CD4-positive, alpha-beta memory T cell (primary cell): ENCODE measurements at regions not wholly inside any gene's neighbourhood (a gene's known extent, or its start where the extent isn't known, plus 50 kb on each side); places are given as distances from the start of the nearest gene placed in this dataset.

ENCODE experiments used
- CTCF ChIA-PET: fragments of 350-600 bp; sonication (Branson Sonifier 250); formaldehyde crosslinking; loops from one replicate; lab custom pipeline; 2021; ENCODE audit warnings: inconsistent platforms; ENCODE audit not compliant: partially characterized antibody; lab: Charles Lee
- POLR2A ChIA-PET: fragments of 350-600 bp; sonication (Branson Sonifier 250); formaldehyde crosslinking; loops from one replicate; lab custom pipeline; 2021; ENCODE audit not compliant: partially characterized antibody; lab: Charles Lee
- DNase-seq, 5 donors: peaks; one replicate each; pipeline versions ENCODE4 v3.0.0 to v3.0.0-alpha.2; 2020 to 2022; ENCODE audit warnings: mixed read lengths in 1 of 5
- H3K27ac ChIP-seq: one replicate; pipeline ENCODE4 v1.7.0; 2013; ENCODE audit warnings: low read depth, low read length
- H3K27me3 ChIP-seq: 2 replicates; pipeline ENCODE4 v1.7.0; 2013; ENCODE audit warnings: mild to moderate bottlenecking, low read length, moderate library complexity; ENCODE audit not compliant: insufficient read depth
- H3K36me3 ChIP-seq: 2 replicates; pipeline ENCODE4 v1.7.0; 2013; ENCODE audit warnings: mild to moderate bottlenecking, low read length, moderate library complexity; ENCODE audit not compliant: insufficient read depth
- H3K4me1 ChIP-seq: 2 replicates; pipeline ENCODE4 v1.7.0; 2013; ENCODE audit warnings: mild to moderate bottlenecking, low read length, moderate library complexity; ENCODE audit not compliant: insufficient read depth
- H3K4me3 ChIP-seq, 2 donors: one replicate each; pipeline ENCODE4 v1.7.0; 2013; ENCODE audit warnings: low read length in 2 of 2, mild to moderate bottlenecking in 1 of 2
- H3K9me3 ChIP-seq, 2 donors: one replicate each; pipeline ENCODE4 v1.7.0; 2013; ENCODE audit warnings: low read length in 2 of 2, control low read depth in 1 of 2; ENCODE audit not compliant: control insufficient read depth in 1 of 2
- H3K27ac Mint-ChIP-seq, 7 donors: one replicate each; pipeline ENCODE4 v1.8.0; 2020 to 2021; ENCODE audit warnings: mixed read lengths in 7 of 7, mild to moderate bottlenecking in 6 of 7, inconsistent platforms in 3 of 7, moderate library complexity in 3 of 7
- H3K27me3 Mint-ChIP-seq, 2 donors: one replicate each; pipeline ENCODE4 v1.8.0; 2020 to 2021; ENCODE audit warnings: mixed read lengths in 2 of 2
- H3K36me3 Mint-ChIP-seq, 2 donors: one replicate each; pipeline ENCODE4 v1.8.0; 2020 to 2021; ENCODE audit warnings: mixed read lengths in 2 of 2, inconsistent platforms in 1 of 2, mild to moderate bottlenecking in 1 of 2
- H3K4me1 Mint-ChIP-seq, 4 donors: one replicate each; pipeline ENCODE4 v1.8.0; 2020 to 2021; ENCODE audit warnings: mixed read lengths in 4 of 4, mild to moderate bottlenecking in 1 of 4
- H3K4me3 Mint-ChIP-seq, 8 donors: one replicate each; pipeline ENCODE4 v1.8.0; 2020 to 2021; ENCODE audit warnings: mixed read lengths in 8 of 8, mild to moderate bottlenecking in 7 of 8, moderate library complexity in 6 of 8, inconsistent platforms in 3 of 8
- H3K9me3 Mint-ChIP-seq, 8 donors: one replicate each; pipeline ENCODE4 v1.8.0; 2020 to 2021; ENCODE audit warnings: mixed read lengths in 8 of 8, mild to moderate bottlenecking in 5 of 8, inconsistent platforms in 3 of 8, moderate library complexity in 1 of 8
- intact Hi-C: fragments of 100-400 bp; cut with micrococcal nuclease; formaldehyde crosslinking; loops from one replicate; pipeline ENCODE4 v1.15.1; 2023

GRCh38 chr11:13114566-13115379 is 105.7 kb downstream of the RASSF10 start:
- no peaks in the 10 kb centered on the region for H3K36me3 Mint-ChIP-seq
- POLR2A ChIA-PET: no interaction called here
- peaks cover 17 to 19% of the 10 kb centered on the region in 2 donors for H3K27me3 Mint-ChIP-seq
- no peak overlapping the region for H3K4me3 Mint-ChIP-seq
- Histone ChIP-seq H3K9me3 (no peaks in the 10 kb centered on the region), H3K4me3 (no peak overlapping the region), H3K36me3 (no peaks in the 10 kb centered on the region), H3K4me1 (no peaks in the 10 kb centered on the region), H3K27ac (no peak overlapping the region), H3K27me3 (no peaks in the 10 kb centered on the region)
- H3K27ac Mint-ChIP-seq: no peak overlapping the region
- no peak for DNase-seq
- intact Hi-C loops: no loop called here
- H3K9me3 Mint-ChIP-seq: no peaks in the 10 kb centered on the region
- H3K4me1 Mint-ChIP-seq: no peaks in the 10 kb centered on the region
- CTCF ChIA-PET: no interaction called here

GRCh38 chr11:13115380-13115675 is 106.2 kb downstream of the RASSF10 start:
- intact Hi-C loops: no loop called here
- H3K4me3 ChIP-seq: no peak overlapping the region
- Mint-ChIP-seq H3K4me1 (no peaks in the 10 kb centered on the region), H3K4me3 (no peak overlapping the region), H3K9me3 (no peaks in the 10 kb centered on the region), H3K27ac (no peak overlapping the region), H3K36me3 (no peaks in the 10 kb centered on the region), H3K27me3 (peaks cover 19% of the 10 kb centered on the region in 2 donors)
- H3K27ac ChIP-seq: no peak overlapping the region
- DNase-seq: no peak
- no peaks in the 10 kb centered on the region for H3K27me3 ChIP-seq
- CTCF ChIA-PET: no interaction called here
- H3K4me1 ChIP-seq: no peaks in the 10 kb centered on the region
- H3K36me3 ChIP-seq: no peaks in the 10 kb centered on the region
- POLR2A ChIA-PET: no interaction called here
- no peaks in the 10 kb centered on the region for H3K9me3 ChIP-seq

GRCh38 chr11:13116491-13116890 is 107.4 kb downstream of the RASSF10 start:
- Histone ChIP-seq H3K36me3 (no peaks in the 10 kb centered on the region), H3K9me3 (no peaks in the 10 kb centered on the region), H3K4me3 (no peak overlapping the region), H3K27me3 (no peaks in the 10 kb centered on the region), H3K4me1 (no peaks in the 10 kb centered on the region), H3K27ac (no peak overlapping the region)
- intact Hi-C loops: no loop called here
- Mint-ChIP-seq H3K9me3 (no peaks in the 10 kb centered on the region), H3K4me3 (no peak overlapping the region), H3K27me3 (peaks cover 19 to 24% of the 10 kb centered on the region in 2 donors), H3K27ac (no peak overlapping the region), H3K4me1 (no peaks in the 10 kb centered on the region), H3K36me3 (no peaks in the 10 kb centered on the region)
- CTCF ChIA-PET: no interaction called here
- POLR2A ChIA-PET: no interaction called here
- no peak for DNase-seq

DNA sequence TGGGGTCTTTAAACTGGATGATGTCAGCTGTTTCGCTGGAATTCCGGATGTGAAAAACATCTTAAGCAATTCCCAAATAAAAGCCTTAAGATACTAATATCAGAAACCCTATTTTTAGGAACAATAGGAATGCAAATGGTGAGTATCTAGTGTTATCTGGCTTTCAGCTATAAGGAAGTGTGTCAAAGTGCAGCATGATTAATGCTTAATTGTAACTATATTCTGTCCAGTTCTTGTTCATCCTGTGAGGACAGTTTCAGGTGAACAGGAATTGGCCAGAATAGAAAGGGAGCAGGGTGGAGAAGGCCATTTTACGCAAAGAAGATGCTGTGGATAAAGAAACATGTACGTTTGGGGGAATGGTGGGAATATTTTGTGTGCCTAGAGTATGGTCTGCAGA is 108.2 kb downstream of the RASSF10 start:
- Histone ChIP-seq H3K36me3 (no peaks in the 10 kb centered on the region), H3K27me3 (no peaks in the 10 kb centered on the region), H3K4me1 (no peaks in the 10 kb centered on the region), H3K4me3 (no peak overlapping the region), H3K27ac (no peak overlapping the region), H3K9me3 (no peaks in the 10 kb centered on the region)
- CTCF ChIA-PET: no interaction called here
- no peak for DNase-seq
- POLR2A ChIA-PET: no interaction called here
- intact Hi-C loops: no loop called here
- no peak overlapping the region for H3K27ac Mint-ChIP-seq
- no peaks in the 10 kb centered on the region for H3K4me1 Mint-ChIP-seq
- H3K36me3 Mint-ChIP-seq: no peaks in the 10 kb centered on the region
- H3K27me3 Mint-ChIP-seq: peaks cover 16 to 28% of the 10 kb centered on the region in 2 donors
- H3K9me3 Mint-ChIP-seq: peaks cover 0 to 2% (median 0%) of the 10 kb centered on the region in 8 donors
- H3K4me3 Mint-ChIP-seq: no peak overlapping the region

DNA sequence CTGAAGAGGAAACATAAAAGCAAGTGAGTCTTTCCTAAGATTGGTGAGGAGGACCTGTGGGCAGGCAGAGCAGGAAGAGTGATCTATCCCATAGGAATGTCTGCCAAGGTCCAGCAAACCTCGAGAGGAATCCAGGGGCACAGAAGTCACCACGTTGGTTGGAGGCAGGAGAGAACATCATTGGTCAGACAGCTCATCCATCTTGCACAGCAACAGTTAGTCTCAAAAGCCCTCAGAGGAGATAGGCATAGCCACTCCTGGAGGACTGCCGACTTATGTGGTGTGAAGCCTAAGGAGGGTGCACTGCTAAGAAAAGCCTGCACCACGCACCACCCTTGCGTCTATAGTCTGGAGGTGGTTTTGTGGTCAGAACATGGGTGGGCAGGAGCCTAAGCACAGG is 109.1 kb downstream of the RASSF10 start:
- Histone ChIP-seq H3K27ac (no peak overlapping the region), H3K4me1 (no peaks in the 10 kb centered on the region), H3K4me3 (no peak overlapping the region), H3K9me3 (no peaks in the 10 kb centered on the region), H3K27me3 (no peaks in the 10 kb centered on the region), H3K36me3 (no peaks in the 10 kb centered on the region)
- H3K4me3 Mint-ChIP-seq: no peak overlapping the region
- ChIA-PET CTCF (no interaction called here), POLR2A (no interaction called here)
- no peaks in the 10 kb centered on the region for H3K36me3 Mint-ChIP-seq
- H3K4me1 Mint-ChIP-seq: no peaks in the 10 kb centered on the region
- peaks cover 0 to 4% (median 2%) of the 10 kb centered on the region in 8 donors for H3K9me3 Mint-ChIP-seq
- H3K27ac Mint-ChIP-seq: no peak overlapping the region
- intact Hi-C loops: no loop called here
- H3K27me3 Mint-ChIP-seq: peaks cover 17 to 35% of the 10 kb centered on the region in 2 donors
- DNase-seq: no peak

DNA sequence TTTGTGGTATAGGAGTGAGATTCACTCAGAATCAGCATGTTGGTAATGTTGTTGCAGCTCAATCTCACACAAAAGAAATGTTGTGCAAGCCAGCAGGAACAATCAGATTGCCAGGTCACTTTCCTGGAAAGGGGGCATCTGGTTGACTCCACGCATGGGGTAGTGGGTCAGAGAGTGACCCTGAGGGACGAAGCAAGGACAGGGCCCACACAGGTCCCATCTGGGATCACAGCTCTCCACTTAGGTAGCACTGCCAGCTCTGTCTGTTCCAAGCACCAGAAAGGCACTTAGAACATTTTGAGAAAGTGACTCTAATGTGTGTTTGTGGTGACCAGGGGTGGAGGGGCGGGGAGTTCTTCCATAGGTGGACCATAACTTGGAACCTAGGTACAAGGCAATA is 109.5 kb downstream of the RASSF10 start:
- Histone ChIP-seq H3K27me3 (no peaks in the 10 kb centered on the region), H3K4me3 (no peak overlapping the region), H3K9me3 (no peaks in the 10 kb centered on the region), H3K27ac (no peak overlapping the region), H3K4me1 (no peaks in the 10 kb centered on the region), H3K36me3 (no peaks in the 10 kb centered on the region)
- peaks cover 0 to 5% (median 2%) of the 10 kb centered on the region in 8 donors for H3K9me3 Mint-ChIP-seq
- intact Hi-C loops: no loop called here
- H3K27me3 Mint-ChIP-seq: peaks cover 15 to 37% of the 10 kb centered on the region in 2 donors
- H3K36me3 Mint-ChIP-seq: no peaks in the 10 kb centered on the region
- no peak for DNase-seq
- no peak overlapping the region for H3K4me3 Mint-ChIP-seq
- no peaks in the 10 kb centered on the region for H3K4me1 Mint-ChIP-seq
- POLR2A ChIA-PET: no interaction called here
- CTCF ChIA-PET: no interaction called here
- no peak overlapping the region for H3K27ac Mint-ChIP-seq

GRCh38 chr11:13119361-13119760 is 110.2 kb downstream of the RASSF10 start:
- intact Hi-C loops: no loop called here
- CTCF ChIA-PET: interaction anchor here (1.0 kb wide), 1 partner anchor 119 kb away, joined by 3 read pairs; no protein-coding TSS in a partner anchor
- peaks cover 15 to 40% of the 10 kb centered on the region in 2 donors for H3K27me3 Mint-ChIP-seq

More at GRCh38 chr11:13119361-13119760, 110.2 kb downstream of the RASSF10 start:
- Mint-ChIP-seq H3K27ac (no peak overlapping the region), H3K4me1 (no peaks in the 10 kb centered on the region), H3K9me3 (peaks cover 0 to 5% (median 2%) of the 10 kb centered on the region in 8 donors), H3K4me3 (no peak overlapping the region), H3K36me3 (no peaks in the 10 kb centered on the region)
- Histone ChIP-seq H3K36me3 (no peaks in the 10 kb centered on the region), H3K4me3 (no peak overlapping the region), H3K27ac (no peak overlapping the region), H3K27me3 (no peaks in the 10 kb centered on the region), H3K4me1 (no peaks in the 10 kb centered on the region), H3K9me3 (no peaks in the 10 kb centered on the region)
- POLR2A ChIA-PET: no interaction called here
- no peak for DNase-seq
